PC-9 (cell line): ENCODE measurements at regions not wholly inside any gene's neighbourhood (a gene's known extent, or its start where the extent isn't known, plus 50 kb on each side); places are given as distances from the start of the nearest gene placed in this dataset.

Experiments used
- EZH2 ChIP-seq: fragments of 200-600 bp; sonication (generic); IDR thresholded peaks from 2 replicates; pipeline ENCODE4 v1.8.0; 2017; ENCODE audit warnings: antibody characterized with exemption, low read depth
- TF ChIP-seq, protein P1 (sequence below): fragments of 200-600 bp; sonication (generic); conservative IDR thresholded peaks from 2 replicates; pipeline ENCODE4 v1.6.1; 2017; ENCODE audit warnings: mixed run types, antibody characterized with exemption, mild to moderate bottlenecking, moderate library complexity

DNA sequence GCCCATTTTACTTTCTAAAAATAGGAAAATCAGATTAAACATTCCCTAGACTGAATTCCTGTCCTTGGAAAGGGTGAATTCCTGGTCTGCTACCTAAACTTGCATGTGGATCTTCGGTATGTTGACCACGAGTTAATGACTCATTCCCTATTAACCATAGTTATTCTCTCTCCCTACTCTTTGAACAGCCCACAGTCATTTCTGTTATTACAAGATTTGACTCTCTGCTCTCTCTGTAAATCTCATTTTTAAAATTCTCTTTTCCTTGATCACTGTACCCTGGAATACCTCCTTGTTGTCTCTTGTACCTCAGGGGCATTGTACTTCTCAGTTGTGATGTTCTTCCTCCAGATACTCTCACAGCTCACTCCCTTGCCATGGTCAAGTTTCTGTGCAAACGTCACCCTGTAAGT is 92.0 kb upstream of the GULP1 start:
- TF ChIP-seq, protein P1, sequence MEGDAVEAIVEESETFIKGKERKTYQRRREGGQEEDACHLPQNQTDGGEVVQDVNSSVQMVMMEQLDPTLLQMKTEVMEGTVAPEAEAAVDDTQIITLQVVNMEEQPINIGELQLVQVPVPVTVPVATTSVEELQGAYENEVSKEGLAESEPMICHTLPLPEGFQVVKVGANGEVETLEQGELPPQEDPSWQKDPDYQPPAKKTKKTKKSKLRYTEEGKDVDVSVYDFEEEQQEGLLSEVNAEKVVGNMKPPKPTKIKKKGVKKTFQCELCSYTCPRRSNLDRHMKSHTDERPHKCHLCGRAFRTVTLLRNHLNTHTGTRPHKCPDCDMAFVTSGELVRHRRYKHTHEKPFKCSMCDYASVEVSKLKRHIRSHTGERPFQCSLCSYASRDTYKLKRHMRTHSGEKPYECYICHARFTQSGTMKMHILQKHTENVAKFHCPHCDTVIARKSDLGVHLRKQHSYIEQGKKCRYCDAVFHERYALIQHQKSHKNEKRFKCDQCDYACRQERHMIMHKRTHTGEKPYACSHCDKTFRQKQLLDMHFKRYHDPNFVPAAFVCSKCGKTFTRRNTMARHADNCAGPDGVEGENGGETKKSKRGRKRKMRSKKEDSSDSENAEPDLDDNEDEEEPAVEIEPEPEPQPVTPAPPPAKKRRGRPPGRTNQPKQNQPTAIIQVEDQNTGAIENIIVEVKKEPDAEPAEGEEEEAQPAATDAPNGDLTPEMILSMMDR, result no peak
- no peak for TF ChIP-seq EZH2
